ENCODE measurements at regions not wholly inside any gene's neighbourhood (a gene's known extent, or its start where the extent isn't known, plus 50 kb on each side); places are given as distances from the start of the nearest gene placed in this dataset.

DNA sequence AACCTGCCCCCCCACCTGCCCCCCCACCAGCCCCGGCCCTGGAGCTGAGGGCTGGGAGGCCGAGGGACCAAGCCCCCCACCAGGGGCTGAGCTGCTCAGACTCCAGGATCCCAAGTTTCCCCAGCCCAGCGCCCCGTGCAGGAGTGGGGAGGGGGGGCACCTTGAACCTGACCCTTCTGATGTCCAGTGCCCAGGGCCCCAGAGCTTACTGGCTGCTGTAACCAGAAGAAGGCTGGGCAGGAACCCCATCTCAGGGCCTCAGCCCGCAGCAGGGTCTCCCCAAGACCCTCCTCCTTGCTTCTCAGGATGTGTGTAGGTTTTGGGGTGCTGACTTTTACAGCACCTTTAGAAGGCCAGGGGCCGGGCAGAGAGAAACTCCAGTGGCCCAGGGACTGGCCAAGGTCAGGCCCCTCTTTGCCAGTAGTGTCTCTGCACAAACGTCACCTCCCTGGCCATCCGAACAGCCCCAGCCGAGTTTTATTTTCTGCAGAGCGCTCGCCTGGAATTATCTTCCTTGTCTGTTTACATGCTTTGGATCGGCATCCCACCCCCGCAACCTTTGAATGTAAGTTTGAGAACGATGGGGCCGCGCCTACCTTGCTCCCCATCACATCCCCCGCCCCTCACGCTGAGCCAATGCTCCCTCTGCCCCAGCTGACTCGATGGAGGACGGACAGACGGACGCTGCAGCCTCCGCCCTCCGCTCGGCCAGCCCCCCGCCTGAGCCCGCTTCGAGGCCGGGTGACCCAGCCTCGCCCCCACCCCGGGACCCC is 70.1 kb upstream of the CASZ1 start:
- TF ChIP-seq GATA3 (IDR thresholded peaks at IDR 0.05; ENCODE audit: low read depth, low read length) (no peak), GATA2 (IDR thresholded peaks at IDR 0.05; ENCODE audit: low read depth, low read length) (no peak)

All from SH-SY5Y (cell line).